SKM-1 (cell line): ENCODE measurements at regions not wholly inside any gene's neighbourhood (a gene's known extent, or its start where the extent isn't known, plus 50 kb on each side); places are given as distances from the start of the nearest gene placed in this dataset.
"Not testable (repeated sequence)": the region's sequence is repeated elsewhere in the genome, so short reads cannot be mapped to it uniquely, and the experiment has no call there.

Experiments
- DNase-seq: peaks from one replicate; lab custom pipeline; 2025; ENCODE audit not compliant: unreplicated experiment; lab: John Stamatoyannopoulos, UW

GRCh38 chr4:3651267-3651845 is 114.8 kb upstream of the ADRA2C start:
- DNase-seq = no peak

GRCh38 chr4:3649491-3649890 is 116.7 kb upstream of the ADRA2C start:
- no peak for DNase-seq

- DNase-seq = no peak
Measured at GRCh38 chr4:3648731-3649130, 116.5 kb upstream of the LRPAP1 start.

GRCh38 chr4:3648195-3648594 is 116.0 kb upstream of the LRPAP1 start:
- DNase-seq = no peak

GRCh38 chr4:3647421-3647820 is 115.2 kb upstream of the LRPAP1 start:
- no peak for DNase-seq

- DNase-seq = no peak
Measured at GRCh38 chr4:3645711-3646679, 113.8 kb upstream of the LRPAP1 start.

- no peak for DNase-seq
Measured at GRCh38 chr4:3644849-3645627, 112.8 kb upstream of the LRPAP1 start.

- DNase-seq = no peak
Measured at GRCh38 chr4:3643518-3644433, 111.6 kb upstream of the LRPAP1 start.

GRCh38 chr4:3642806-3643517 is 110.7 kb upstream of the LRPAP1 start:
- no peak for DNase-seq

GRCh38 chr4:3642056-3642630 is 109.9 kb upstream of the LRPAP1 start:
- DNase-seq = no peak

GRCh38 chr4:3641501-3641900 is 109.3 kb upstream of the LRPAP1 start:
- DNase-seq = no peak

- no peak for DNase-seq
Measured at GRCh38 chr4:3640587-3640962, 108.4 kb upstream of the LRPAP1 start.

- no peak for DNase-seq
Measured at GRCh38 chr4:3639613-3640586, 107.7 kb upstream of the LRPAP1 start.

GRCh38 chr4:3638080-3638795 is 106.0 kb upstream of the LRPAP1 start:
- no peak for DNase-seq

- DNase-seq = no peak
Measured at GRCh38 chr4:3637326-3638016, 105.2 kb upstream of the LRPAP1 start.

- DNase-seq = no peak
Measured at GRCh38 chr4:3636646-3637320, 104.6 kb upstream of the LRPAP1 start.

GRCh38 chr4:3636020-3636419 is 103.8 kb upstream of the LRPAP1 start:
- DNase-seq = not testable (repeated sequence)
